ENCODE measurements at regions not wholly inside any gene's neighbourhood (a gene's known extent, or its start where the extent isn't known, plus 50 kb on each side); places are given as distances from the start of the nearest gene placed in this dataset.
"Not testable (repeated sequence)": the region's sequence is repeated elsewhere in the genome, so short reads cannot be mapped to it uniquely, and the experiment has no call there.

- DNase-seq (ENCODE audit: low spot score), result no peak
Measured at GRCh38 chr13:64680739-64681138, 2549.4 kb downstream of the PCDH9 start.

GRCh38 chr13:64675255-64675892, 2554.8 kb downstream of the PCDH9 start:
- DNase-seq (ENCODE audit: low spot score), result peak; percentile 13

GRCh38 chr13:64674126-64674525, 2556.0 kb downstream of the PCDH9 start:
- no peak for DNase-seq (ENCODE audit: low spot score)

GRCh38 chr13:64672751-64673150, 2557.4 kb downstream of the PCDH9 start:
- DNase-seq (ENCODE audit: low spot score), result no peak

GRCh38 chr13:64662887-64663593, 2567.1 kb downstream of the PCDH9 start:
- DNase-seq (ENCODE audit: low spot score), result no peak

GRCh38 chr13:64648293-64648692, 2581.8 kb downstream of the PCDH9 start:
- no peak for DNase-seq (ENCODE audit: low spot score)

GRCh38 chr13:64643066-64643465, 2587.1 kb downstream of the PCDH9 start:
- DNase-seq (ENCODE audit: low spot score), result no peak

GRCh38 chr13:64640002-64640401, 2590.1 kb downstream of the PCDH9 start:
- DNase-seq (ENCODE audit: low spot score), result no peak

- no peak for DNase-seq (ENCODE audit: low spot score)
Measured at GRCh38 chr13:64639206-64639605, 2590.9 kb downstream of the PCDH9 start.

GRCh38 chr13:64633948-64634347, 2596.2 kb downstream of the PCDH9 start:
- no peak for DNase-seq (ENCODE audit: low spot score)

GRCh38 chr13:64627654-64628053, 2602.5 kb downstream of the PCDH9 start:
- no peak for DNase-seq (ENCODE audit: low spot score)

- no peak for DNase-seq (ENCODE audit: low spot score)
Measured at GRCh38 chr13:64626105-64626504, 2604.0 kb downstream of the PCDH9 start.

- no peak for DNase-seq (ENCODE audit: low spot score)
Measured at GRCh38 chr13:64617231-64617630, 2612.9 kb downstream of the PCDH9 start.

- DNase-seq (ENCODE audit: low spot score), result no peak
Measured at GRCh38 chr13:64591971-64592370, 2638.2 kb downstream of the PCDH9 start.

GRCh38 chr13:64579331-64579730, 2650.8 kb downstream of the PCDH9 start:
- no peak for DNase-seq (ENCODE audit: low spot score)

GRCh38 chr13:64568748-64569147, 2661.4 kb downstream of the PCDH9 start:
- DNase-seq (ENCODE audit: low spot score), result no peak

- DNase-seq (ENCODE audit: low spot score), result not testable (repeated sequence)
Measured at GRCh38 chr13:64558031-64558430, 2672.1 kb downstream of the PCDH9 start.

GRCh38 chr13:64556376-64556775, 2673.8 kb downstream of the PCDH9 start:
- no peak for DNase-seq (ENCODE audit: low spot score)

- DNase-seq (ENCODE audit: low spot score), result no peak
Measured at GRCh38 chr13:64553411-64554129, 2676.6 kb downstream of the PCDH9 start.

- no peak for DNase-seq (ENCODE audit: low spot score)
Measured at GRCh38 chr13:64551755-64552154, 2678.4 kb downstream of the PCDH9 start.

- DNase-seq (ENCODE audit: low spot score), result no peak
Measured at GRCh38 chr13:64546371-64546770, 2683.8 kb downstream of the PCDH9 start.

GRCh38 chr13:64540976-64541375, 2689.2 kb downstream of the PCDH9 start:
- no peak for DNase-seq (ENCODE audit: low spot score)

GRCh38 chr13:64540468-64540867, 2689.7 kb downstream of the PCDH9 start:
- DNase-seq (ENCODE audit: low spot score), result no peak

Data from COLO829 (cell line).